MM.1S (cell line): ENCODE measurements at regions not wholly inside any gene's neighbourhood (a gene's known extent, or its start where the extent isn't known, plus 50 kb on each side); places are given as distances from the start of the nearest gene placed in this dataset.

Source experiments
- CTCF ChIP-seq: fragments of 300-600 bp; sonication (generic); IDR thresholded peaks from 2 replicates; pipeline ENCODE4 v1.5.1; 2016; ENCODE audit warnings: antibody characterized with exemption, low read length, mixed read lengths
- EZH2 ChIP-seq: fragments of 300-600 bp; sonication (generic); optimal IDR thresholded peaks from 2 replicates; pipeline ENCODE3; 2017; ENCODE audit warnings: low read depth, mild to moderate bottlenecking, antibody characterized with exemption, low read length, mixed read lengths

- TF ChIP-seq CTCF (no peak), EZH2 (no peak)
Observed at GRCh38 chr17:79438058-79438457, 172.8 kb downstream of the RBFOX3 start.
